ENCODE measurements at regions not wholly inside any gene's neighbourhood (a gene's known extent, or its start where the extent isn't known, plus 50 kb on each side); places are given as distances from the start of the nearest gene placed in this dataset.

GRCh38 chr22:22110548-22111266 is 128.1 kb upstream of the TOP3B start:
- H3K27ac ChIP-seq (ENCODE audit: low read depth, low read length, poor library complexity, severe bottlenecking), result peak overlapping the region; percentile 45
- H3K79me2 ChIP-seq (ENCODE audit: insufficient read depth, low read length), result no peaks in the 10 kb centered on the region
- no peak for TF ChIP-seq EZH2 (IDR thresholded peaks at IDR 0.05; ENCODE audit: borderline replicate concordance, low read length)
- TF ChIP-seq CTCF (IDR thresholded peaks at IDR 0.05; ENCODE audit: low read length), result peak; percentile 85
- H3K27me3 ChIP-seq (ENCODE audit: insufficient read depth, low read length), result no peaks in the 10 kb centered on the region
- no peaks in the 10 kb centered on the region for H4K20me1 ChIP-seq (ENCODE audit: insufficient read depth, low read length)
- H3K36me3 ChIP-seq (ENCODE audit: insufficient read depth, low read length), result no peaks in the 10 kb centered on the region
- peaks cover 22% of the 10 kb centered on the region for H3K4me1 ChIP-seq (ENCODE audit: insufficient read depth, low read length, severe bottlenecking)
- no peaks in the 10 kb centered on the region for H3K9me2 ChIP-seq (ENCODE audit: low read depth, low read length)
- H3K9ac ChIP-seq (ENCODE audit: low read length), result no peak overlapping the region; the same call in 1 of the 2 replicates
- H2AFZ ChIP-seq (ENCODE audit: low read length), result no peak overlapping the region
- 0 out of 2 replicates have a peak, but pooled peaks cover 4% of the 10 kb centered on the region for H3F3A ChIP-seq (ENCODE audit: insufficient read depth, low read length)
- H3K4me3 ChIP-seq (ENCODE audit: low read depth, low read length, poor library complexity, severe bottlenecking), result no peak overlapping the region
- peak overlapping the region; percentile 25; the same call in 1 of the 2 replicates for H3K4me2 ChIP-seq (ENCODE audit: low read length)
- H3K9me3 ChIP-seq (ENCODE audit: low read length), result no peaks in the 10 kb centered on the region

- H3K27me3 ChIP-seq (ENCODE audit: insufficient read depth, low read length), result no peaks in the 10 kb centered on the region
- no peaks in the 10 kb centered on the region for H3K9me3 ChIP-seq (ENCODE audit: low read length)
- H3F3A ChIP-seq (ENCODE audit: insufficient read depth, low read length), result 0 out of 2 replicates have a peak, but pooled peaks cover 4% of the 10 kb centered on the region
- H3K4me3 ChIP-seq (ENCODE audit: low read depth, low read length, poor library complexity, severe bottlenecking), result no peak overlapping the region
- peak overlapping the region; percentile 25; the same call in 1 of the 2 replicates for H3K4me2 ChIP-seq (ENCODE audit: low read length)
- peaks cover 22% of the 10 kb centered on the region for H3K4me1 ChIP-seq (ENCODE audit: insufficient read depth, low read length, severe bottlenecking)
- no peak overlapping the region for H3K9ac ChIP-seq (ENCODE audit: low read length)
- no peaks in the 10 kb centered on the region for H4K20me1 ChIP-seq (ENCODE audit: insufficient read depth, low read length)
- H3K79me2 ChIP-seq (ENCODE audit: insufficient read depth, low read length), result no peaks in the 10 kb centered on the region
- TF ChIP-seq EZH2 (IDR thresholded peaks at IDR 0.05; ENCODE audit: borderline replicate concordance, low read length) (no peak), CTCF (IDR thresholded peaks at IDR 0.05; ENCODE audit: low read length) (peak; percentile 58; the same call in 1 of the 2 replicates)
- no peaks in the 10 kb centered on the region for H3K36me3 ChIP-seq (ENCODE audit: insufficient read depth, low read length)
- no peaks in the 10 kb centered on the region for H3K9me2 ChIP-seq (ENCODE audit: low read depth, low read length)
- H3K27ac ChIP-seq (ENCODE audit: low read depth, low read length, poor library complexity, severe bottlenecking), result no peak overlapping the region
- no peak overlapping the region for H2AFZ ChIP-seq (ENCODE audit: low read length)
Observed at GRCh38 chr22:22109693-22110466, 127.3 kb upstream of the TOP3B start.

DNA sequence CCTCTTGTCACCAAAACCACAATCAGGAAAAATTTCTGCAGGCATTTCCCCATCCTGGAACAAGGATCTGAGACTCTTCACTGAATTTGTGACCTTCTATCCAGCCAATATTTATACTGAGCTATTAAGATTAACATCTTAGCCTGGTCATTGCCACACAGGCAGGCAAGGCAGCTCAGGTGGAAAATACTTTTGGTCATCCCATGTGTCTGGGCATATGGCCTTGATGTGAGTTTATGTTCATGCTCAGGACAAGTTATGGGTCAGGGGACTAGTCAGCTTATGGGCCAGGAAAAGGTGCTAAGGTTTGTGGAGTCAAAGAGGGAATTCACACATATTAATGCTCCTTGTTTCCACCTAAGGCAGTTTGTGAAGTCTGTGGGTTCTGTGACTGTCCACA is 124.3 kb upstream of the TOP3B start:
- Histone ChIP-seq H3K4me1 (ENCODE audit: insufficient read depth, low read length, severe bottlenecking) (peaks cover 22% of the 10 kb centered on the region), H3F3A (ENCODE audit: insufficient read depth, low read length) (no peaks in the 10 kb centered on the region), H3K4me2 (ENCODE audit: low read length) (no peak overlapping the region), H3K27ac (ENCODE audit: low read depth, low read length, poor library complexity, severe bottlenecking) (no peak overlapping the region), H4K20me1 (ENCODE audit: insufficient read depth, low read length) (no peaks in the 10 kb centered on the region), H3K79me2 (ENCODE audit: insufficient read depth, low read length) (no peaks in the 10 kb centered on the region), H2AFZ (ENCODE audit: low read length) (no peak overlapping the region), H3K4me3 (ENCODE audit: low read depth, low read length, poor library complexity, severe bottlenecking) (no peak overlapping the region), H3K27me3 (ENCODE audit: insufficient read depth, low read length) (no peaks in the 10 kb centered on the region), H3K36me3 (ENCODE audit: insufficient read depth, low read length) (no peaks in the 10 kb centered on the region), H3K9ac (ENCODE audit: low read length) (no peak overlapping the region), H3K9me2 (ENCODE audit: low read depth, low read length) (no peaks in the 10 kb centered on the region), H3K9me3 (ENCODE audit: low read length) (no peaks in the 10 kb centered on the region)
- TF ChIP-seq EZH2 (IDR thresholded peaks at IDR 0.05; ENCODE audit: borderline replicate concordance, low read length) (no peak), CTCF (IDR thresholded peaks at IDR 0.05; ENCODE audit: low read length) (no peak)

Measured in OCI-LY1 (cell line).